Mesenchymal stem cell (in vitro differentiated cells and primary cell): ENCODE measurements at regions not wholly inside any gene's neighbourhood (a gene's known extent, or its start where the extent isn't known, plus 50 kb on each side); places are given as distances from the start of the nearest gene placed in this dataset.
"Not testable (repeated sequence)": the region's sequence is repeated elsewhere in the genome, so short reads cannot be mapped to it uniquely, and the experiment has no call there.

Experiments
- DNase-seq: peaks from one replicate; pipeline ENCODE4 v3.0.0-alpha.2; 2013
- H2AFZ ChIP-seq: one replicate; pipeline ENCODE4 v1.6.1; 2013; ENCODE audit warnings: low read depth, mild to moderate bottlenecking, control low read depth, inconsistent platforms, low read length, moderate library complexity
- H2AK5ac ChIP-seq: 2 replicates; pipeline ENCODE4 v1.6.1; 2013; ENCODE audit warnings: low read length, moderate library complexity, mild to moderate bottlenecking, inconsistent platforms; ENCODE audit not compliant: severe bottlenecking
- H2BK120ac ChIP-seq: one replicate; pipeline ENCODE4 v1.6.1; 2013; ENCODE audit warnings: low read depth, mild to moderate bottlenecking, inconsistent platforms, low read length, moderate library complexity
- H2BK12ac ChIP-seq, 2 experiments: one replicate each; pipeline ENCODE4 v1.6.1; 2013; ENCODE audit warnings: inconsistent platforms in 2 of 2, low read length in 2 of 2, mild to moderate bottlenecking in 2 of 2, moderate library complexity in 2 of 2, control low read depth in 1 of 2
- H2BK15ac ChIP-seq: one replicate; pipeline ENCODE4 v1.6.1; 2013; ENCODE audit warnings: mild to moderate bottlenecking, low read depth, inconsistent platforms; ENCODE audit not compliant: poor library complexity, severe bottlenecking
- H2BK5ac ChIP-seq: 2 replicates; pipeline ENCODE4 v1.6.1; 2013; ENCODE audit warnings: low read depth, mild to moderate bottlenecking, low read length, control low read depth, inconsistent platforms; ENCODE audit not compliant: poor library complexity, severe bottlenecking
- H3K14ac ChIP-seq, 2 experiments: one replicate each; pipeline ENCODE4 v1.6.1; 2013; ENCODE audit warnings: inconsistent platforms in 2 of 2, low read length in 2 of 2, control low read depth in 1 of 2, mild to moderate bottlenecking in 1 of 2, moderate library complexity in 1 of 2
- H3K18ac ChIP-seq, 2 experiments: one replicate each; pipeline ENCODE4 v1.6.1; 2013; ENCODE audit warnings: inconsistent platforms in 2 of 2, low read length in 2 of 2, control low read depth in 1 of 2, low read depth in 1 of 2, mild to moderate bottlenecking in 1 of 2
- H3K23ac ChIP-seq, 2 experiments: one replicate each; pipeline ENCODE4 v1.6.1; 2013; ENCODE audit warnings: inconsistent platforms in 2 of 2, low read length in 2 of 2, mild to moderate bottlenecking in 2 of 2, moderate library complexity in 2 of 2, control low read depth in 1 of 2
- H3K27ac ChIP-seq: 2 replicates; pipeline ENCODE4 v1.5.1; 2013; ENCODE audit warnings: mild to moderate bottlenecking, moderate library complexity, low read length, control low read depth, inconsistent platforms; ENCODE audit not compliant: poor library complexity, severe bottlenecking
- H3K27me3 ChIP-seq, 2 experiments: 2 replicates each; pipeline versions ENCODE4 v1.6.1 to v1.7.0; 2013; ENCODE audit warnings: low read length in 2 of 2, mild to moderate bottlenecking in 2 of 2, moderate library complexity in 2 of 2, control low read depth in 1 of 2, inconsistent platforms in 1 of 2; ENCODE audit not compliant: control insufficient read depth in 1 of 2, insufficient read depth in 1 of 2
- H3K36me3 ChIP-seq, 2 experiments: 2 replicates each; pipeline versions ENCODE4 v1.6.1 to v1.7.0; 2013; ENCODE audit warnings: low read length in 2 of 2, control low read depth in 1 of 2, inconsistent platforms in 1 of 2, low read depth in 1 of 2, mild to moderate bottlenecking in 1 of 2; ENCODE audit not compliant: insufficient read depth in 2 of 2, control insufficient read depth in 1 of 2
- H3K4ac ChIP-seq, 2 experiments: one replicate each; pipeline ENCODE4 v1.6.1; 2013; ENCODE audit warnings: inconsistent platforms in 2 of 2, low read length in 2 of 2, mild to moderate bottlenecking in 2 of 2, moderate library complexity in 2 of 2, control low read depth in 1 of 2, low read depth in 1 of 2
- H3K4me1 ChIP-seq: 2 replicates; pipeline ENCODE4 v1.6.1; 2013; ENCODE audit warnings: low read depth, low read length, control low read depth; ENCODE audit not compliant: control insufficient read depth, insufficient read depth
- H3K4me2 ChIP-seq: 2 replicates; pipeline ENCODE4 v1.6.1; 2013; ENCODE audit warnings: low read length, mild to moderate bottlenecking, inconsistent platforms; ENCODE audit not compliant: poor library complexity, severe bottlenecking
- H3K4me3 ChIP-seq, 2 experiments: 2 replicates each; pipeline versions ENCODE4 v1.5.1 to v1.7.0; 2013; ENCODE audit warnings: low read length in 2 of 2, mild to moderate bottlenecking in 2 of 2, control low read depth in 1 of 2, low read depth in 1 of 2; ENCODE audit not compliant: insufficient read depth in 1 of 2
- H3K79me1 ChIP-seq: replicated peaks from 2 replicates; pipeline ENCODE4 v1.6.1; 2013; ENCODE audit warnings: mild to moderate bottlenecking, control low read depth, low read length, inconsistent platforms; ENCODE audit not compliant: poor library complexity, severe bottlenecking
- H3K9ac ChIP-seq: 2 replicates; pipeline ENCODE4 v1.7.0; 2013; ENCODE audit warnings: mild to moderate bottlenecking, low read length, moderate library complexity
- H3K9me3 ChIP-seq: 2 replicates; pipeline ENCODE4 v1.7.0; 2013; ENCODE audit warnings: mild to moderate bottlenecking, low read length; ENCODE audit not compliant: control insufficient read depth
- H4K8ac ChIP-seq: one replicate; pipeline ENCODE4 v1.6.1; 2013; ENCODE audit warnings: inconsistent platforms, mild to moderate bottlenecking, low read length, moderate library complexity
- H4K91ac ChIP-seq: one replicate; pipeline ENCODE4 v1.6.1; 2013; ENCODE audit warnings: mild to moderate bottlenecking, low read length, inconsistent platforms
- WGBS: methylation state at CpG from one replicate; pipeline ENCODE4 v1.1.7; 2013; ENCODE audit warnings: mixed read lengths; 5-methylcytosine and 5-hydroxymethylcytosine counted together

GRCh38 chr3:158950178-158950901, 148.5 kb downstream of the MFSD1 start:
- Histone ChIP-seq H3K4me3 (no peak overlapping the region), H2BK12ac (no peak overlapping the region), H2BK5ac (no peak overlapping the region), H3K27me3 (no peaks in the 10 kb centered on the region), H3K4ac (no peak overlapping the region), H2BK120ac (no peak overlapping the region), H3K18ac (no peak overlapping the region), H2AFZ (no peak overlapping the region), H3K4me1 (no peaks in the 10 kb centered on the region), H3K23ac (no peak overlapping the region), H3K9ac (no peak overlapping the region), H3K14ac (no peak overlapping the region), H4K91ac (no peak overlapping the region), H3K79me1 (no peaks in the 10 kb centered on the region), H3K9me3 (no peaks in the 10 kb centered on the region), H3K4me2 (no peak overlapping the region), H3K27ac (no peak overlapping the region), H2BK15ac (no peak overlapping the region), H2AK5ac (no peak overlapping the region), H4K8ac (no peak overlapping the region), H3K36me3 (no peaks in the 10 kb centered on the region)
- DNase-seq, result no peak
- 90% methylated on average over 6 of the region's 8 CpGs for WGBS

- Histone ChIP-seq H2BK15ac (no peak overlapping the region), H2BK120ac (no peak overlapping the region), H4K8ac (no peak overlapping the region), H3K27ac (no peak overlapping the region), H3K27me3 (no peaks in the 10 kb centered on the region), H3K36me3 (no peaks in the 10 kb centered on the region), H3K9me3 (no peaks in the 10 kb centered on the region), H4K91ac (no peak overlapping the region), H3K4me1 (no peaks in the 10 kb centered on the region), H3K4ac (no peak overlapping the region), H3K18ac (no peak overlapping the region), H2AFZ (no peak overlapping the region), H2BK5ac (no peak overlapping the region), H3K14ac (no peak overlapping the region), H3K9ac (no peak overlapping the region), H3K79me1 (no peaks in the 10 kb centered on the region), H3K4me3 (no peak overlapping the region), H3K4me2 (no peak overlapping the region), H3K23ac (no peak overlapping the region), H2BK12ac (no peak overlapping the region), H2AK5ac (no peak overlapping the region)
- no peak for DNase-seq
- no CpG with 5 or more reads among the region's 1 CpG for WGBS
These were observed 151.3 kb downstream of the MFSD1 start for GRCh38 chr3:158953131-158953530.

GRCh38 chr3:158954420-158954819, 152.6 kb downstream of the MFSD1 start:
- WGBS, result no CpG with 5 or more reads among the region's 2 CpGs
- H3K27me3 ChIP-seq, result no peaks in the 10 kb centered on the region
- no peak overlapping the region for H3K4me2 ChIP-seq
- H2BK12ac ChIP-seq, result no peak overlapping the region
- no peak overlapping the region for H3K4me3 ChIP-seq
- no peak overlapping the region for H2BK5ac ChIP-seq
- H4K8ac ChIP-seq, result no peak overlapping the region
- no peak overlapping the region for H2BK120ac ChIP-seq
- H2BK15ac ChIP-seq, result no peak overlapping the region
- H3K9ac ChIP-seq, result no peak overlapping the region
- no peak overlapping the region for H3K4ac ChIP-seq
- no peak for DNase-seq
- H4K91ac ChIP-seq, result no peak overlapping the region
- H3K79me1 ChIP-seq, result no peaks in the 10 kb centered on the region
- no peak overlapping the region for H3K18ac ChIP-seq
- no peaks in the 10 kb centered on the region for H3K9me3 ChIP-seq
- no peak overlapping the region for H3K14ac ChIP-seq
- no peak overlapping the region for H2AK5ac ChIP-seq
- H3K27ac ChIP-seq, result no peak overlapping the region
- no peaks in the 10 kb centered on the region for H3K4me1 ChIP-seq
- no peaks in the 10 kb centered on the region for H3K36me3 ChIP-seq
- H3K23ac ChIP-seq, result no peak overlapping the region
- H2AFZ ChIP-seq, result no peak overlapping the region

- not testable (repeated sequence) for H3K4me3 ChIP-seq, H3K4ac ChIP-seq, H2BK5ac ChIP-seq, H3K27ac ChIP-seq, H3K4me2 ChIP-seq, H3K18ac ChIP-seq, H3K9ac ChIP-seq, H2BK12ac ChIP-seq, H3K27me3 ChIP-seq, H3K9me3 ChIP-seq, H2BK120ac ChIP-seq, H2AK5ac ChIP-seq, H4K8ac ChIP-seq, H4K91ac ChIP-seq, H3K36me3 ChIP-seq, H3K14ac ChIP-seq, H3K79me1 ChIP-seq, DNase-seq, H2AFZ ChIP-seq, H2BK15ac ChIP-seq, H3K4me1 ChIP-seq, H3K23ac ChIP-seq
- no CpG with 5 or more reads among the region's 1 CpG for WGBS
These were observed 155.9 kb downstream of the MFSD1 start for GRCh38 chr3:158957777-158958176.
